ENCODE measurements at regions not wholly inside any gene's neighbourhood (a gene's known extent, or its start where the extent isn't known, plus 50 kb on each side); places are given as distances from the start of the nearest gene placed in this dataset.

DNA sequence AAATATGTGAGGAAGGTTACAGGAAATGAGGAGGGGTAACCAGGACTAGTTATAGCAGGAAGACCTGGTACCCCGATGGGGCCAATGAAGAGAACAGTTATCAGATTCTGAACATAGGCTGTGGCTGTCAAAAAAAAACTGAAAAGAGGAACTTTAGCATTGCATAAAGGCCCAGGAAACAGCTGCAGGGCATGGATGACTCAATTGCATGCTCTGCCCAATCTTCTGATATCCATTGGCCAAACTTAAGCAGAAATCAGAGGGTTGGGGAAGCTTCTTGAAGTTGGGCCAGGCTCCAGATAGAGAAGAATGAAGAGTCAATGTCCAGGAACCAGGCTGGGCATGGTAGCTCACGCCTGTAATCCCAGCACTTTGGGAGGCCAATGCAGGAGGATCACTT, 1222.4 kb upstream of the PRKX start:
- H3K9me3 ChIP-seq (replicated peaks; ENCODE audit: control insufficient read depth, insufficient read depth, low read length): no peaks in the 10 kb centered on the region
- H3K9ac ChIP-seq (replicated peaks; ENCODE audit: extremely low read depth, insufficient read depth, low read length): no peak overlapping the region
- no peaks in the 10 kb centered on the region for H3K36me3 ChIP-seq (ENCODE audit: control insufficient read depth in 2 of 2, extremely low read depth in 1 of 2, insufficient read depth in 2 of 2, low read length in 2 of 2)
- FAIRE-seq: no peak
- ChIA-PET POLR2A (no interaction called here), CTCF (no interaction called here)
- no peaks in the 10 kb centered on the region for H3K4me1 ChIP-seq (ENCODE audit: control insufficient read depth, extremely low read depth, insufficient read depth, low read length)
- no peak for DNase-seq (ENCODE audit: low read depth, low spot score)
- H3K79me2 ChIP-seq (ENCODE audit: control insufficient read depth, insufficient read depth, low read length): no peaks in the 10 kb centered on the region
- no peak overlapping the region for H3K4me3 ChIP-seq (replicated peaks in 1 of 3; ENCODE audit: insufficient read depth in 1 of 3, low read depth in 1 of 3, low read length in 3 of 3)
- H4K20me1 ChIP-seq (replicated peaks; ENCODE audit: control insufficient read depth, extremely low read depth, insufficient read depth, low read length): no peaks in the 10 kb centered on the region
- no peak overlapping the region for H3K27ac ChIP-seq (ENCODE audit: insufficient read depth, low read depth, low read length)
- H2AFZ ChIP-seq (ENCODE audit: low read depth, low read length): no peak overlapping the region
- intact Hi-C loops (cut with micrococcal nuclease): no loop called here
- no peak for TF ChIP-seq POLR2AphosphoS5 (IDR thresholded peaks at IDR 0.05; ENCODE audit: insufficient read depth, low read depth, low read length)
- TF ChIP-seq, protein P1, sequence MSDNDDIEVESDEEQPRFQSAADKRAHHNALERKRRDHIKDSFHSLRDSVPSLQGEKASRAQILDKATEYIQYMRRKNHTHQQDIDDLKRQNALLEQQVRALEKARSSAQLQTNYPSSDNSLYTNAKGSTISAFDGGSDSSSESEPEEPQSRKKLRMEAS (IDR thresholded peaks at IDR 0.05; ENCODE audit: insufficient read depth, insufficient read length): no peak
- TF ChIP-seq JUN (IDR thresholded peaks at IDR 0.05; ENCODE audit: borderline replicate concordance, insufficient read depth, insufficient read length, low read depth): no peak
- TF ChIP-seq FOS (IDR thresholded peaks at IDR 0.05; ENCODE audit: borderline replicate concordance, insufficient read depth, low read length): no peak
- no peak for TF ChIP-seq EZH2 (IDR thresholded peaks at IDR 0.05; ENCODE audit: borderline replicate concordance, low read depth, low read length, severe bottlenecking)
- TF ChIP-seq POLR2A (IDR thresholded peaks at IDR 0.05; ENCODE audit: low read depth, low read length): no peak
- TF ChIP-seq, protein P2, sequence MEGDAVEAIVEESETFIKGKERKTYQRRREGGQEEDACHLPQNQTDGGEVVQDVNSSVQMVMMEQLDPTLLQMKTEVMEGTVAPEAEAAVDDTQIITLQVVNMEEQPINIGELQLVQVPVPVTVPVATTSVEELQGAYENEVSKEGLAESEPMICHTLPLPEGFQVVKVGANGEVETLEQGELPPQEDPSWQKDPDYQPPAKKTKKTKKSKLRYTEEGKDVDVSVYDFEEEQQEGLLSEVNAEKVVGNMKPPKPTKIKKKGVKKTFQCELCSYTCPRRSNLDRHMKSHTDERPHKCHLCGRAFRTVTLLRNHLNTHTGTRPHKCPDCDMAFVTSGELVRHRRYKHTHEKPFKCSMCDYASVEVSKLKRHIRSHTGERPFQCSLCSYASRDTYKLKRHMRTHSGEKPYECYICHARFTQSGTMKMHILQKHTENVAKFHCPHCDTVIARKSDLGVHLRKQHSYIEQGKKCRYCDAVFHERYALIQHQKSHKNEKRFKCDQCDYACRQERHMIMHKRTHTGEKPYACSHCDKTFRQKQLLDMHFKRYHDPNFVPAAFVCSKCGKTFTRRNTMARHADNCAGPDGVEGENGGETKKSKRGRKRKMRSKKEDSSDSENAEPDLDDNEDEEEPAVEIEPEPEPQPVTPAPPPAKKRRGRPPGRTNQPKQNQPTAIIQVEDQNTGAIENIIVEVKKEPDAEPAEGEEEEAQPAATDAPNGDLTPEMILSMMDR (IDR thresholded peaks at IDR 0.05; ENCODE audit: extremely low read depth in 1 of 2, insufficient read depth in 1 of 2, low read depth in 1 of 2, low read length in 2 of 2): no peak
- TF ChIP-seq MYC (IDR thresholded peaks at IDR 0.05; ENCODE audit: low read depth, low read length): no peak
- TF ChIP-seq GATA2 (IDR thresholded peaks at IDR 0.05; ENCODE audit: insufficient read depth, insufficient read length, low read depth, low read length): no peak
- BruUV-seq (replicated peaks): no TSS peak
- no peaks in the 10 kb centered on the region for H3K9me1 ChIP-seq (replicated peaks; ENCODE audit: control insufficient read depth, extremely low read depth, insufficient read depth, low read length)
- dilution Hi-C loops (cut with MboI; ENCODE audit: extremely low pct_ligation_motif_present, low sequenced_read_pairs): no loop called here
- H3K4me2 ChIP-seq (ENCODE audit: insufficient read depth, low read length): no peak overlapping the region
- no peaks in the 10 kb centered on the region for H3K27me3 ChIP-seq (ENCODE audit: control insufficient read depth in 2 of 2, insufficient read depth in 2 of 2, low read length in 2 of 2)
